Hematopoietic multipotent progenitor cell treated with erythropoietin and hydrocortisone succinate and interleukin-3 and kit ligand, for 8 days (in vitro differentiated cells): ENCODE measurements at regions not wholly inside any gene's neighbourhood (a gene's known extent, or its start where the extent isn't known, plus 50 kb on each side); places are given as distances from the start of the nearest gene placed in this dataset.
"Not testable (repeated sequence)": the region's sequence is repeated elsewhere in the genome, so short reads cannot be mapped to it uniquely, and the experiment has no call there.

Experiments
- DNase-seq: peaks from one replicate; pipeline ENCODE4 v3.0.0-alpha.2; 2015

DNA sequence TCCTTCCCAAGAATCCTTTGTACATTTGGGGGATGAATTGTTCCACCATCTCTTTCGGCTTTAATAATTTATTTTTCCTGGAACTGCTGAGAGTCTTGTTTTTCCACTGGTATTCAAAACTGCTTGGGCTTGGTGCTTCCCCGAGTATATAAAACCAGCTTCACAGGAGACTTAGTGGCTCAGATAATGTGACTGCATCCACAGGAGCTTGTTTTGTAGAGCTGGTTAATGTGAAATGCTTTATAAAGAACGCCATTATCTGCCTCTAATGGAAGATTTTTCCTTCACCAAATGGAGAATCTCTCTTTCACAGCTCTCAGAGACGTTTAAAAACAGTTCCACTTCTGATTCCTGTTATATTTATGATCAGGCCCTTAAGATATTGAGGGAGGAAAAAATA is 935.5 kb downstream of the RAB28 start:
- no peak for DNase-seq

DNA sequence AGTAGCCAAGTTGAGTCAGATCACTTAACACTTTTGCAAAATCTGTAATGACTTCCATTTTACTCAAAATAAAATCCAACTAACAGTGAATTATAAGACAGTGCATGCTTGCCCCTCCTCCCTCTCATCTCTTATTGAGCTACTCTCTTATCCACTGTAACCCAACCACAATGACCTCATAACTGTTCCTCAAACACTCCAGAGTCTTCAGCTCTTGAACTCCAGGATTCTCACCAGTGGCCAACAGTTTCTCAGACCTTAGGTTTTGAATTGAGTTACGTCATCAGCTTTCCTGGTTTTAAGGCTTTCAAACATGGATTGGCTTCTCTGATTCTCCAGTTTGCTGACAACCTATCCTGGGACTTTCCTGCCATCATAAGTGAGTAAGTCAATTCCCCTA is 938.3 kb downstream of the RAB28 start:
- DNase-seq = no peak

DNA sequence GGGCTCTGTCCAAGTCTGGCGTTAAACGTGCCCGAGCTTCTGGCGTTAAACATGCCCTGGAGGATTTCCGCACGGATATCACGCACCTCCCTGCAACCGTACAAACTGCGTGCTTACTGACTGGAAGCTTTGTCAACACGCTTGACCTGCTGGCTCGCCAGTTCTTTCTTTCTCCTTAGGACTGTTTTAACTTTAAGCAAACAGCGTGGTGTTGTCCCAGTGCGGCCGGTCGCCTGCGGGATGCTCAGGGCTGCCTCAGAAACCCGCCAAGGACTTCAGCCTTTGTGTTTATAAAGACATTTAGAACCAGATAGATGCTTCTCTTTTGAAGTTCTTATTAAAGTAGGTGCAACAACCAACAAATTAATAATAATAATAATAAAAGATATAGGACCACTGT is 946.0 kb downstream of the RAB28 start:
- no peak for DNase-seq

DNA sequence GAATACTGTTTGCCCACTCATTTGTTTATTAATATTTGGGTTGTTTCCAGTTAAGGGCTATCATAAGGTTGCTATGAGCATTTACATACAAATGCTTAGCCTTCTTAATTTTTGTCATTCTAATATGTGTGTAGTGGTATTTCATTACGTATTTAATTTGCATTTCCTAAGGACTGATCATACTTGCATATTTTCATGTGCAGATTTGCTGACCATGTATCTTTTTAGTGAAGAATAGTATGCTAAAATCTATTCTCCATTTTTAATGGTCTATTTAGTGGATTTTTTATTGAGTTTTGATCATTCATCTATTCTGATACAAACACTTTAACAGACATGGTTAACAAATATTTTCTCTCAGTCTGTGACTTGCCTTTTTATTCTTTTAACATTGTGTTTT is 949.5 kb downstream of the RAB28 start:
- DNase-seq = no peak

DNA sequence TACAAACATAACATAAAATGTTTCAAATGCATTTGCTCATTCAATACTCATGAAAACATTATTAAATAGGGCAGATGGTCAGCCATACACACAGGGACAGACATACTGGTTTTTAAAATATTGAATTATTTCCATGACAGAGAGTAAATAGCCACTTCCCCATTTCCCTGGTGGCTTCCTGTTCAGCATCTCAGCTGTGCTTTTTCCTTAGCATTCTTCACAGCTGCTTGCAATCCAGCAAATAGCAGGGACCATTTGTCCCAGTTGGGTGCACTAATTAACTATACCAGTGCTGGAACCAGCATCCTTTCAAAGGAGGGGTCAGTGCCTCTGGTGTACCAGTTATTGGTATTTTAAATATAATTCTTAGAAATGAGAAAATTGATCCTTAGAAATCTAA is 964.7 kb downstream of the RAB28 start:
- no peak for DNase-seq

DNA sequence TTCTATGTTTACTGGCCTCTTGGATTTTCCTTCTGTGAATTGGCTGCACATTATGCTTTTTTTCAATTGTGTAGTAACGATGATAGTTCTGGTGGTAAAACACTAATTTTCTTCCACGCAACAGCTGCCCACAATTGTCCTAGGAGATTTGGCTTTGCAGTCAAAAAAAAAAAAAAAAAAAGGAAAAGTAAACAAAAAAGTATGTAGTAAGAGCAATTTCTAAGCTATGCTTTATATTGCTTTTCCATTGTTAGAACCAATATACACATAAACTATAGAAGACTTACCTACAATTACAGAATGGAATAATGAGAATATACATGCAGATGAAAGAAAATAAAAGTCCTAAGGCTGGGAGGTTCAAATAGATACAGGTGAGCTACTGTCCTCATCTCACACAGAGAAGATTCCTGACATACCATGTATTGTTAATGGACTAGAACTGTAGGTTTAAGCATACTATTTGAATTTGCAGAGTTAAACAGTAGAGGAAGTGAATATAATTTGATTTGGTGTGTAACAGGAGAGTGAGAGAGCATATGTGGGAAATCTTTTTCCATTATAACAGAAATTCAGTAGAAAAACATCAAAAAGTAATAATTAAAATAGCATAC is 976.2 kb downstream of the RAB28 start:
- DNase-seq = no peak

DNA sequence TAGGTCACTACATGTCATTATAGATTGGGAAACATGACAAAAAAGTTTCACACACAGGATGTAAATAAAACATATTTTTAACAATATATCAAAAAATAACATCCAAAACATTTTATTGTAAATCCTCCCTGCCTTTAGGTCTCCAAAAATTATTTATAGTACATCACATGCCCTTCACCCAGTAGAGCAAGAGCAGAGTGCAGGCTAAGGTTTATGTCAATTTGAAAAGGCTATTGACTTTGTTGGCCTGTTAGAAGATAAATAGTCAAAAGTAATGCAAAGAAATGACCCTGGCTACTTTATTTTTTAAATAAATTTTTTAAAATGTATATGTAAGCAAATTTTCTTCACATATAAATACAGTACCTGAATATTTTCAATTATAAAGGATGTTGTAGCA is 983.7 kb downstream of the RAB28 start:
- DNase-seq = no peak

DNA sequence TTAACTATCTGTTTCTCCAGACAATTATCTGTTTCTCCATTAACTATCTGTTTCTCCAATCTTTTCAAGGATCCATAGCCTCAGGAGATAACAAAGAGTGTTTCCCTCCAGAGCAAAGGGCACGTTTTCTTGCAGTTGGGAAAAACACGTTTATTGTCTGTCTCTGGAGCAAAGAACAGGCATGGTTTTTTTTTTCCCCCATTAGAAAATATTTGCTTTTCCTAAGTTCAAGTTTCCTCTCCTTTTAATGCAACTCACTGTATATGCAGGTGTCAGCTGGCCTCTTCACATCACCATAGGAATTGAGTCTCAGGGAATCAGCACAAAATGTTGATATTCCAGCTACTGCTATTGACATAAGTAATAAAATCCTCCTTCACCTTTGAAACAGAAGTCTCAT is 984.4 kb downstream of the RAB28 start:
- DNase-seq = no peak

DNA sequence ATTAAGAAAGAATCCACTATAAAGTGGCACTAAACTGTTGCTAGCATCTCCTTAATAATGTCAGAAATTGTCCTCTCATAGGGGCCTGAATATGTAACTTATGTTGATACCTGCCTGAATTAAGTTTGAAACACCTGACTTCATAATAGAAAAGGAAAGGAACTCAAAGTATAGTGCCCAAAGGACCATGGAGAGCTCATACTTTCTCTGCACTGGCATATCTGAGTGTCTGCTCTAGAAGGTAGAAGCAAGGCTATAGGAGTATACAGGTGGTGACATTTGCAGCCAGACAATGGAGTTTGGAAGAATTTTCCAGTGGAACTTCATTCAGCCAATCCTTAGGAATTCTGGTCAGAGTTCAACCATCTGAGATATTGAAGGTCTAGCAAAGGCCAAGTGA is 988.9 kb downstream of the RAB28 start:
- no peak for DNase-seq

DNA sequence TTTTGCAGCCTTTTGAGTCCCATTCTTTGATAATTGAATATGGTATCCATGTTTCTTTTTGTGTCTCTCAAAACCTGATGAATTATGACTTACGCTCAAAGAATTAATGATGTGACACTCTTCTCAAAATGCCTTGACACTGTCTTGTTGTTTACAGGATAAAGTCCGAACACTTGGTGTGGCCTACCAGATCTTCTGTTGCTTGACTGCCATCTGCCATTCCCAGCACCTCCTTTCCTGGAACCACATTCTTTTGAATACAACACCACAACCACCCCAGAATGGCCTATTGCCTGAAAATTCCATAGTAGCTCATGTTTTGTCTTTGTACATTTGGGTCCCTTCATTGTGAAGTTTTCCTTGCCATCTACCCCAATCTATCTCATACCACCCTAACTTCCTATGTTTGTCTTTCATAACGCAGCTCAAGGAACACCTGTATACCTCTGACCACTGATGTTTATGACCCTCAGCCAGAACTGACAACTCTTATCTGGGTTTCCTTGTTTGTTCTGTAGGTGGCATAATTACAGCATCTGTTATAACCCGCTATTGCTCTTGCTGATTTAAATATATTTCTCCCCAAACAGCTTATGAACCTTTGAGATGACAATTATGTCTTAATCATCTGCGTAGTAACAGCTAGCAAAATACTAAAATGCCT is 991.3 kb downstream of the RAB28 start:
- DNase-seq = no peak

DNA sequence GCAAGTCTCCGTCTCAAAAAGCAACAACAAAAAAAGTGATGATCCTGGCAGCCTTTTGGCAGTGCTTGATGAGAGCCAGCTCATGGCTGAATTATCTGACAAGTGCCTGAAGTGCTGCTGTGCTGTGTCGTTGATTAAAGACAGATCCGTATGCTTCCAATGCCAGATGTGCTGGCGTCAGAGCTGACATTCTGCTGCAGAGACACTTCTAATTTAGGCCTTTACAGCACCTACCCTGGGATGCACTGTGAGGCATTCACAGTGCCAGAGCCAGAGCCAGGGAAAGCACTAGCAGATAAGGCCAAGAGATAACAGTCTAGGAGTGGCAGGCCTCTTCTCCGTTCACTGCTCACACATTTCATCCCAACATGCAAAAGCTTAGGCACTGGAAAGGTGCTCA is 995.5 kb downstream of the RAB28 start:
- DNase-seq = no peak

DNA sequence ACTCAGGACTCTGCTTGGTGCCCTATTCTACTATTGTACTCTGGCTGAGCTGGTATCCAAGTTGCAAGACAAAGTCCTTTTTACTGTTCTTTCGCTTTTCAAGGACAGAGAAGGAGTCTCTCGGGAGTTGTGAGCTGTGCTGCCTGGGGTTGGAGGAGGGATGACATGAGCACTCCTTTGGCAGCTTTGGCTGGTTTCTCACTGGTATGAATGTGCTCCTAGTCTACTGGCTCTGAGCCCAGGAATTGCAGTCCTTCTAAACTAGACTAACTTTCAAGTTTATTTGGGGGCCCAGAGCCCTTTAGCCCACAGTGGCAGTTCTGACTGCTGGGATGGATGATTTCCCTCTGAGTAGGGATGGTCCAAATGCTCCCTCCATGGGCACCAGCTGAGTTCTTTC is 997.1 kb downstream of the RAB28 start:
- no peak for DNase-seq

DNA sequence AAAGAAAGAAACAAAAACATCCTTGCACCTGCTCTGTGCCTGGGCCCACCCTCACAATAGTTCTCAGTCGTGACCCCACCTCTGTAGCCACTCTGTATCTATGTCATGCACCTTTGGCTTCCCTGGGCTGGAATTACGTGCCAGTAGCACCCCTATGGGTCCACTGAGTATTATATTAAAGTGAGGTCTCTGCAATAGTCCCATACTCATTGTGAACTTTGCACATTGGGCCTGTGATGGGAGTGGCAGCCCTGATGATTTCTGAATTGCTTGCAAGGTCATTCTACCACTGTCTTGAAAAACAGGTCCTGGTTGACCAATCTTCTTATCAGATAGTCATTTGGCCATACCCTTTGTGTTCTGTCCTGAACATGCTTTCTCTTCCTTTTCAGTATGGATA is 1012.1 kb downstream of the RAB28 start:
- no peak for DNase-seq

DNA sequence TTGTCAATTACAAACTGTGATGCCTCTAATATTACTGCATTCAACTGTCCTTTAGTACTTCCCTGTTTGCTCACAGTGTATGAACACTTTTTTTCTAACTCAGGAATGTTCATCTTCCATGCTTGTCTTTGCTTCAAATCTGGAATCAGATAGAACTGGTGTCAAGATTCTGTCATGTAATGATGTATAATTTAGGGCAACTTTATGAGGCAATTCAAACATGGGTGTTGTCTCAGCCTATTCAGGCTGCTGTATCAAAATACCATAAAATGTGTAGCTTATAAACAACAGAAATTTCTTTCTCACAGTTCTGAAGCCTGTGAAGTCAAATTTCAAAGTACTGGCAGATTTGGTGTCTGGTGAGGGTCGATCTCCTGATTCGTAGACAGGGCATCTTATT is 1012.9 kb downstream of the RAB28 start:
- no peak for DNase-seq

DNA sequence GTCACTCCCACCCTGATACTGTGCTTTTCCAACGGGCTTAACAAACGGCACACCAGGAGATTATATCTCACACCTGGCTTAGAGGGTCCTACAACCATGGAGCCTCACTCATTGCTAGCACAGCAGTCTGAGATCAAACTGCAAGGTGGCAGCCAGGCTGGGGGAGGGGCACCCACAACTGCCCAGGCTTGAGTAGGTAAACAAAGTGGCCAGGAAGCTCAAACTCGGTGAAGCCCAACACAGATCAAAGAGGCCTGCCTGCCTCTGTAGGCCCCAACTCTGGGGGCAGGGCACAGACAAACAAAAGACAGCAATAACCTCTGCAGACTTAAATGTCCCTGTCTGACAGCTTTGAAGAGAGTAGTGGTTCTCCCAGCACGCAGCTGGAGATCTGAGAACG is 1022.6 kb downstream of the RAB28 start:
- not testable (repeated sequence) for DNase-seq

DNA sequence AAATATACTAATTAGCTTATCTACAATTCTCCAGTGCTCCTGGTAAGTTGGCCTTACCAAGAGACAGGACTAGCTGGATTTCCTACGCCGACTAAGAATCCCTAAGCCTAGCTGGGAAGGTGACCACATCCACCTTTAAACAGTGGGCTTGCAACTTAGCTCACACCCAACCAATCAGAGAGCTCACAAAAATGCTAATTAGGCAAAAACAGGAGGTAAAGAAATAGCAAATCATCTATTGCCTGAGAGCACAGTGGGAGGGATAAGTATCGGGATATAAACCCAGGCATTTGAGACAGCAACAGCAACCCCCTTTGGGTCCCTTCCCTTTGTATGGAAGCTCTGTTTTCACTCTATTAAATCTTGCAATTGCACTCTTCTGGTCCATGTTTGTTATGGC is 1025.0 kb downstream of the RAB28 start:
- DNase-seq = no peak

DNA sequence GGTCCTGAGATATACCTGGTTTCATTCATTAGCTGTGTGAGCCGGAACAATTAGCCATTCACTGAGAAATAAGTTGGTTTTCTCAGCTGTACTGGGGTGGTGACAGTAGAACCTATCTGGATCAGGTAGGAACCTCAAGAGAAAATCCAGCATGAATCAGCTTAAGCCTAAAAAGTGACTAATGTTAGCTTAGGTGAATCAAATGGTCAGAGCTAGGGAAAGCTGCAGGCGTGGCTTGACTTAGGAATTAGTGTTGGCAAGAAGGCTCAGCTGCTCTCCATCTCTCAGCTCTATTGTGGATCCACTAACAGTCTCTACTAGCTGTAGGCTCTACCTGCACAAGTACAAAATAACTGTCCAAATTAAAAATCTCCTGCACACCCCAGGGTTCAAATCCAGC is 1025.5 kb downstream of the RAB28 start:
- DNase-seq = no peak

DNA sequence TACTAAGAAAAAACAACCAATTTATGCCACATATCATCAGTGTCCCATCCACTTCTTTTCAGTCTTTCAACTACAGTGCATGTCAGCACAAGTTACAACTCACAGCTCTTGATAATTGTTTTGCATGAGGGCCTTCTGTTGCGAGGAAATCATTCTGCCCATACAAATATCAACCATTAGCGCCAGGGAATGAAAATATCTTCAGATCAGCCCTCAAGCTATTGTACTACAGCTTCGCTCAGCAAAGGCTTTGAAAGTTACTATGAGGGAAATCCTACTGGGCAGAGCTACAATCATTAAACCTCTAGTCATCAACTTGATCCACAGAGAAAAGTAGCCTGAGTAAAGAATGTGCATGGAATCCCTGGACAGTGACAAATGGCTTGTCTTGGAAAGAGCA is 1023.6 kb upstream of the HS3ST1 start:
- no peak for DNase-seq

DNA sequence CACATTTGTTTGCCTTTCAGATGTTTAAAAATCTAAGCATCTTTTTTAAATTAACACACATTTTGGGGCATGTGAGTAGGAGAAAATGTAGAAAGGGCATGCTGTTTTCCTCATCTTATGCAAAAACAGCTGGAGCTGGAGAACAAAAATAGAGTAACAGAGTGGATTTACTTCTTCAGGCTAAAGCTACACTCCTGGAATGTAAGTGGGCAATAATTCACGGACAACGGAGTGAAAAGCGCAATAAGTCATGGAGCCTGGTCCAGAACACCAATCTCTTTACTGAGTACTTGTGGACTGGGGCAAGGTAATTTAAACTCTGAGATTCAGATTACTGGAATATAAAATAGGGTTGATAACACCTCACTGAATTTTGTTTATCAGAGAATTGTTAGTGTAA is 1018.8 kb upstream of the HS3ST1 start:
- no peak for DNase-seq

DNA sequence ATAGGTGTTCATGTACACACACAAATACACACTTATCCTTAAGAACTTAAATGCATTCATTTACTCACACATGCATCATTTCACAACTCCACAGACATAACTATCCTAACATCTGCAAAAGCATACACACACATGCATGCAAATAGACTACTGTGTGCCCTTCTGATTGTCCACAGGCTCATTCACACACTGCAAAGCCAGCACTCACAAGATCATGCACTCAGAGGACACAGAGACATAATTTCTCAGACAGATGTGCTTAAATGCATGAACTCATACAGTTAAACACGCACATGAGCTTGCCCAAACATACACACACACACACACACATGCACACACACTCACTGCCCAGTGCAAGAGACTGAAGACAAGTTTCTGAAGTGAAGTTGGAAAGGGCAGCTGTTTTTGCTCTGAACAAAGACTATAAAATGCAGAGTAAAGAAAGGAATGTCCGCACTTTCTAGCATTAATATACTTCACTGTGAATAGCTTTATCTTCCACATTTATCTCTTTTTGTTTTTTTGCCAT is 1018.0 kb upstream of the HS3ST1 start:
- no peak for DNase-seq

DNA sequence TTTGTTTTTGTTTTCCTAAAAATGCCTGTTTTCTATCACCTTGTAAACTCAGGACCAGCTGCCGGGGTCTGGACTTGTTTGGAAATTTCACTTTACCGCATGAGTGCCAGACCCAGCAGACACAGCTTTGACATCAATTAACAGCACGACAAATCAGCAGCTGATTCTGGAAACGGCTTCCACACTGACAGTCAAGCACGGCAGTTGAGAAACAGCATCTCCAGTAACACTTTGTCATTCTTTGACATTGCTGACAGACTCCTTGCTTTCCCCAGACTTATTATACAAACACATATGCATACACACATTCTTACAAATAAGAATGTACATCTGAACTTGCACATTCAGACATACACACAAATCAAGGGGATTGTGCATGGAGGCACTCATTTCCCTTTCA is 1017.6 kb upstream of the HS3ST1 start:
- no peak for DNase-seq

DNA sequence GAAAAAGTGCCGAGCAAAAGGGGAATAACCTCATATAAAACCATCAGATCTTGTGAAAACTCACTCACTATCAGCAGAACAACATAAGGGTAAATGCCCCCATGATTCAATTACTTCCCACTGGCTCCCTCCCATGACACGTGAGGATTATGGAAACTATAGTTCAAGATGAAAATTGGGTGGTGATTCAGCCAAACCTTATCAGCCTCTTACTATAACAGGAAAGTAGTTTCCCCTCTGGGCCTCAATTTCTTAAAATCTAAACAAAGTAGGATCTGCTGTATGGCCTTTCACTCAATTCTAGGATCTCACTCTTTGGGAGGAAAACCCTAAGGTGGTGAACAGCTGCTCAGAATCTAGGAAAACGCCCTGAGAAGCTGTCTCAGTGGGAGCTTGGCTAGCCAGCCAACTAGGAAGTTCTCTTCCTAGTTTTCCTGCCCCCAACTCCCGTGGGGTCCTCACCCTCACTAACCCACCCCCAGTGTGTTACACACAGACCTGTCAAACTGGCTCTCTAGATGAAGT is 1017.1 kb upstream of the HS3ST1 start:
- no peak for DNase-seq

DNA sequence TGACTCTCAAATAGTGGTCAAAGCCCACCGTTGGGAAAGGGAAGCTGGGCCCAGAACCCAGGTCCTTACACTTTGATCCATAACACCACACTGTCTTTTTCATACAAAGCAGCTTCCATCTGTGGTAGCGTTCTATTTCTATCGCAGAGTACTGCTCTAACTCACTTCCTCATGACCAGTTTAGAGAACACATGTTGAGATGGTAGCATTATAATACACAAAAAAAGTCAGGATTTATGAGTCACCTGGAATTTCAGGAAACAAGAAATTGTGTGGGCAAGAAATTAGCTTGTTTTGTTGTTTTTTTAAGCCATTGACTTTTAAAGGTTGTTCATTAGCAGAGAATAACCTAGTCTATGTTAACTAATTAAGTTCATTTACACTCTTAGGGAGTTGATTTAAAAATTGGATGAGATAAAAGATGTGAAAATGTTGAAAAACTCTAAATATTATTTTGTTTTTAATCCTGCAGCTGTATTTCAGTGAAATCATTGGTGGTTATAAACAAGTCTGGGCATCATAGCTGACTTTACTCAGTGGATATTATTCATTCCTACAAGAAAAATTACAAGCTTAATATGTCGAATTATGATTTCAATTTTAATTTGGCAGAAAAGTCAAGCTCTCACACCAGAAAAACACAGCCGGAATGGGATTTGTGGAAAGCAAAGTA is 1011.1 kb upstream of the HS3ST1 start:
- DNase-seq = no peak

DNA sequence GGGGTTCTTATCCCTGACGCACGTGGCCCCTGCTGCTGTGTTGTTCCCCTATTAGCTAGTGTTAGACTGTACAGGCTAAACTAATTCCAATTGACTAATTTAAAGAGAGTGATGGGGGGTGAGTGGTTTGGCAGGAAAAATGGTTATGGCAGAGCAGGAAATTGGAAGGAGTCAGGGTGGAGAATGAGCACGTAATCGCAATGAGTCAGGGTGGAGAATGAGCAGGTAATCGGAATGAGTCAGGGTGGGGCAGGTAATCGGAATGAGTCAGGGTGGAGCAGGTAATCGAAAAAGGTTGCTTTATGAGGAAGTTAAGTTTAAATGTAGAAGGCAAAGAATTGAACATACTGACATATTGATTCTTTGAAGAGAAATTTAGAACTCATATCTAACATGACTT is 1002.6 kb upstream of the HS3ST1 start:
- DNase-seq = not testable (repeated sequence)
